ENCODE measurements at regions not wholly inside any gene's neighbourhood (a gene's known extent, or its start where the extent isn't known, plus 50 kb on each side); places are given as distances from the start of the nearest gene placed in this dataset.

GRCh38 chr4:32929796-32930699 lies 2209.9 kb downstream of the PCDH7 start:
- Histone ChIP-seq H3K9me3 (ENCODE audit: control insufficient read depth in 1 of 2, insufficient read depth in 1 of 2, low read depth in 1 of 2, low read length in 2 of 2) (no peaks in the 10 kb centered on the region), H4K20me1 (ENCODE audit: insufficient read depth) (no peaks in the 10 kb centered on the region), H3K9me2 (ENCODE audit: insufficient read depth) (no peaks in the 10 kb centered on the region), H3K79me2 (ENCODE audit: insufficient read depth, low read length) (no peaks in the 10 kb centered on the region), H3K4me2 (ENCODE audit: low read length) (no peak overlapping the region), H3K27ac (ENCODE audit: low read depth, low read length) (no peak overlapping the region), H3K9ac (ENCODE audit: low read length) (no peak overlapping the region), H2AFZ (ENCODE audit: low read depth, low read length, poor library complexity, severe bottlenecking) (no peak overlapping the region), H3K4me3 (replicated peaks in 1 of 2; ENCODE audit: low read depth in 1 of 2, low read length in 2 of 2) (no peak overlapping the region), H3K36me3 (ENCODE audit: control insufficient read depth in 1 of 2, insufficient read depth in 2 of 2, low read length in 2 of 2) (no peaks in the 10 kb centered on the region), H3K27me3 (ENCODE audit: insufficient read depth, low read length) (no peaks in the 10 kb centered on the region), H3K4me1 (ENCODE audit: control insufficient read depth in 1 of 2, insufficient read depth in 2 of 2, low read length in 2 of 2) (no peaks in the 10 kb centered on the region)
- ChIA-PET POLR2A (no interaction called here), RAD21 (ENCODE audit: low non-redundant PET in 1 of 2, low total read pairs in 2 of 2, uncharacterized antibody in 2 of 2, unreplicated experiment in 2 of 2) (no interaction called here), CTCF (no interaction called here)
- ATAC-seq (no peak), DNase-seq (ENCODE audit: low read depth, low spot score) (no peak)
- no TSS peak for BruUV-seq (replicated peaks)
- no peak for TF ChIP-seq CBX3 (IDR thresholded peaks at IDR 0.05; ENCODE audit: low read depth)
- intact Hi-C loops (cut with micrococcal nuclease): no loop called here

GRCh38 chr4:32930700-32931099 lies 2210.5 kb downstream of the PCDH7 start:
- H3K9me3 ChIP-seq (ENCODE audit: control insufficient read depth in 1 of 2, insufficient read depth in 1 of 2, low read depth in 1 of 2, low read length in 2 of 2): no peaks in the 10 kb centered on the region
- no TSS peak for BruUV-seq (replicated peaks)
- no peak overlapping the region for H3K27ac ChIP-seq (ENCODE audit: low read depth, low read length)
- no peak overlapping the region for H3K4me2 ChIP-seq (ENCODE audit: low read length)
- intact Hi-C loops (cut with micrococcal nuclease): no loop called here
- DNase-seq (ENCODE audit: low read depth, low spot score): no peak
- H3K27me3 ChIP-seq (ENCODE audit: insufficient read depth, low read length): no peaks in the 10 kb centered on the region
- no peak overlapping the region for H3K9ac ChIP-seq (ENCODE audit: low read length)
- no peaks in the 10 kb centered on the region for H3K79me2 ChIP-seq (ENCODE audit: insufficient read depth, low read length)
- CTCF ChIA-PET: no interaction called here
- no peaks in the 10 kb centered on the region for H3K4me1 ChIP-seq (ENCODE audit: control insufficient read depth in 1 of 2, insufficient read depth in 2 of 2, low read length in 2 of 2)
- no peak for ATAC-seq
- TF ChIP-seq ATF3 (IDR thresholded peaks at IDR 0.05): no peak
- TF ChIP-seq CEBPB (IDR thresholded peaks at IDR 0.05; ENCODE audit: low read depth): no peak
- TF ChIP-seq SP1 (IDR thresholded peaks at IDR 0.05; ENCODE audit: low read depth): no peak
- TF ChIP-seq SRF (IDR thresholded peaks at IDR 0.05; ENCODE audit: low read depth): no peak
- TF ChIP-seq FOSL1 (IDR thresholded peaks at IDR 0.05; ENCODE audit: low read depth): no peak
- TF ChIP-seq ZNF274 (IDR thresholded peaks at IDR 0.05; ENCODE audit: low read depth, low read length): no peak
- no peak for TF ChIP-seq MAX (IDR thresholded peaks at IDR 0.05)
- TF ChIP-seq POLR2AphosphoS5 (IDR thresholded peaks at IDR 0.05; ENCODE audit: low read depth, low read length): no peak
- no peak for TF ChIP-seq POLR2A (IDR thresholded peaks at IDR 0.05; ENCODE audit: borderline replicate concordance, extremely low read depth, insufficient read depth, insufficient read length)
- no peak for TF ChIP-seq EGR1 (IDR thresholded peaks at IDR 0.05; ENCODE audit: low read depth)
- TF ChIP-seq ELF1 (IDR thresholded peaks at IDR 0.05; ENCODE audit: borderline replicate concordance, low read depth): no peak
- TF ChIP-seq YY1 (IDR thresholded peaks at IDR 0.05; ENCODE audit: extremely low read depth, insufficient replicate concordance, low read depth, low read length): no peak
- TF ChIP-seq ZFX (IDR thresholded peaks at IDR 0.05): no peak
- no peak for TF ChIP-seq CBX3 (IDR thresholded peaks at IDR 0.05; ENCODE audit: low read depth)
- TF ChIP-seq EZH2 (IDR thresholded peaks at IDR 0.05): no peak
- TF ChIP-seq SIN3A (IDR thresholded peaks at IDR 0.05; ENCODE audit: low read depth): no peak
- RAD21 ChIA-PET (ENCODE audit: low non-redundant PET in 1 of 2, low total read pairs in 2 of 2, uncharacterized antibody in 2 of 2, unreplicated experiment in 2 of 2): no interaction called here
- H4K20me1 ChIP-seq (ENCODE audit: insufficient read depth): no peaks in the 10 kb centered on the region
- H3K9me2 ChIP-seq (ENCODE audit: insufficient read depth): no peaks in the 10 kb centered on the region
- no peak overlapping the region for H2AFZ ChIP-seq (ENCODE audit: low read depth, low read length, poor library complexity, severe bottlenecking)
- POLR2A ChIA-PET: no interaction called here
- no peak overlapping the region for H3K4me3 ChIP-seq (replicated peaks in 1 of 2; ENCODE audit: low read depth in 1 of 2, low read length in 2 of 2)
- H3K36me3 ChIP-seq (ENCODE audit: control insufficient read depth in 1 of 2, insufficient read depth in 2 of 2, low read length in 2 of 2): no peaks in the 10 kb centered on the region

Data from HCT116 (cell line).